PFSK-1 (cell line): ENCODE measurements at regions not wholly inside any gene's neighbourhood (a gene's known extent, or its start where the extent isn't known, plus 50 kb on each side); places are given as distances from the start of the nearest gene placed in this dataset.

Experiments
- POLR2AphosphoS5 ChIP-seq: IDR thresholded peaks from 2 replicates; pipeline ENCODE4 v1.6.1; 2012; ENCODE audit warnings: low read depth, mild to moderate bottlenecking, control low read depth, low read length, moderate library complexity
- REST ChIP-seq, 2 experiments: IDR thresholded peaks; 2 replicates each; pipeline versions ENCODE4 v1.6.1 to v1.8.0; 2011 to 2012; ENCODE audit warnings: low read depth in 2 of 2, low read length in 2 of 2, control low read depth in 1 of 2, inconsistent platforms in 1 of 2, mild to moderate bottlenecking in 1 of 2, moderate library complexity in 1 of 2; ENCODE audit not compliant: insufficient read depth in 1 of 2
- TAF1 ChIP-seq: IDR thresholded peaks from 2 replicates; pipeline ENCODE4 v1.6.1; 2012; ENCODE audit warnings: low read length, control low read depth, borderline replicate concordance; ENCODE audit not compliant: insufficient read depth

GRCh38 chr11:37666960-37667359 lies 1068.9 kb upstream of the RAG2 start:
- TF ChIP-seq REST (IDR thresholded peaks at IDR 0.05; ENCODE audit: insufficient read depth in 1 of 2, low read depth in 2 of 2, low read length in 2 of 2) (no peak), POLR2AphosphoS5 (no peak), TAF1 (no peak)
